ENCODE measurements at regions not wholly inside any gene's neighbourhood (a gene's known extent, or its start where the extent isn't known, plus 50 kb on each side); places are given as distances from the start of the nearest gene placed in this dataset.
A peak's percentile ranks its signal among the peaks of the same experiment; 100 is the strongest.
"Not testable (repeated sequence)": the region's sequence is repeated elsewhere in the genome, so short reads cannot be mapped to it uniquely, and the experiment has no call there.

GRCh38 chr11:67802623-67803022, 128.2 kb upstream of the ALDH3B2 start:
- H3K9me3 ChIP-seq (ENCODE audit: control insufficient read depth, insufficient read depth, low read length); H3K27me3 ChIP-seq (ENCODE audit: control insufficient read depth, insufficient read depth, low read length); DNase-seq (ENCODE audit: low read depth in 4 of 6, low spot score in 6 of 6); H3K36me3 ChIP-seq (ENCODE audit: control insufficient read depth, insufficient read depth, low read length); H3K27ac ChIP-seq (ENCODE audit: low read depth, low read length); H3K4me3 ChIP-seq (ENCODE audit: low read depth, low read length): not testable (repeated sequence)
- WGBS (ENCODE audit: insufficient coverage): no CpG with 5 or more reads among the region's 4 CpGs
- H3K4me1 ChIP-seq (ENCODE audit: control insufficient read depth, insufficient read depth, low read length): peaks cover 12% of the 10 kb centered on the region

GRCh38 chr11:67801397-67801796, 127.0 kb upstream of the ALDH3B2 start:
- not testable (repeated sequence) for DNase-seq (ENCODE audit: low read depth in 4 of 6, low spot score in 6 of 6); H3K27ac ChIP-seq (ENCODE audit: low read depth, low read length); H3K27me3 ChIP-seq (ENCODE audit: control insufficient read depth, insufficient read depth, low read length); H3K9me3 ChIP-seq (ENCODE audit: control insufficient read depth, insufficient read depth, low read length); H3K36me3 ChIP-seq (ENCODE audit: control insufficient read depth, insufficient read depth, low read length); H3K4me3 ChIP-seq (ENCODE audit: low read depth, low read length)
- WGBS (ENCODE audit: insufficient coverage): 86% methylated on average over 6 of the region's 6 CpGs
- H3K4me1 ChIP-seq (ENCODE audit: control insufficient read depth, insufficient read depth, low read length): peaks cover 11% of the 10 kb centered on the region

- H3K4me1 ChIP-seq (ENCODE audit: control insufficient read depth, insufficient read depth, low read length); H3K27ac ChIP-seq (ENCODE audit: low read depth, low read length); H3K27me3 ChIP-seq (ENCODE audit: control insufficient read depth, insufficient read depth, low read length); H3K9me3 ChIP-seq (ENCODE audit: control insufficient read depth, insufficient read depth, low read length); H3K36me3 ChIP-seq (ENCODE audit: control insufficient read depth, insufficient read depth, low read length); H3K4me3 ChIP-seq (ENCODE audit: low read depth, low read length); DNase-seq (ENCODE audit: low read depth in 4 of 6, low spot score in 6 of 6): not testable (repeated sequence)
- WGBS (ENCODE audit: insufficient coverage): 92% methylated on average over 8 of the region's 11 CpGs
These were observed 126.2 kb upstream of the ALDH3B2 start for GRCh38 chr11:67800591-67800990.

- H3K4me3 ChIP-seq (ENCODE audit: low read depth, low read length); H3K9me3 ChIP-seq (ENCODE audit: control insufficient read depth, insufficient read depth, low read length); H3K27ac ChIP-seq (ENCODE audit: low read depth, low read length); DNase-seq (ENCODE audit: low read depth in 4 of 6, low spot score in 6 of 6); H3K4me1 ChIP-seq (ENCODE audit: control insufficient read depth, insufficient read depth, low read length); H3K36me3 ChIP-seq (ENCODE audit: control insufficient read depth, insufficient read depth, low read length); H3K27me3 ChIP-seq (ENCODE audit: control insufficient read depth, insufficient read depth, low read length): not testable (repeated sequence)
- WGBS (ENCODE audit: insufficient coverage): 21% methylated on average over 3 of the region's 4 CpGs
These were observed 125.4 kb upstream of the ALDH3B2 start for GRCh38 chr11:67799808-67800207.

GRCh38 chr11:67797726-67798521, 123.5 kb upstream of the ALDH3B2 start:
- WGBS (ENCODE audit: insufficient coverage): 93% methylated on average over 13 of the region's 15 CpGs

GRCh38 chr11:67795746-67796145, 121.3 kb upstream of the ALDH3B2 start:
- H3K27me3 ChIP-seq (ENCODE audit: control insufficient read depth, insufficient read depth, low read length): no peaks in the 10 kb centered on the region
- peaks cover 2% of the 10 kb centered on the region for H3K36me3 ChIP-seq (ENCODE audit: control insufficient read depth, insufficient read depth, low read length)
- 96% methylated on average over 12 of the region's 12 CpGs for WGBS (ENCODE audit: insufficient coverage)
- no peak for DNase-seq (ENCODE audit: low read depth in 4 of 6, low spot score in 6 of 6)
- H3K27ac ChIP-seq (ENCODE audit: low read depth, low read length): no peak overlapping the region
- no peak overlapping the region for H3K4me3 ChIP-seq (ENCODE audit: low read depth, low read length)
- no peaks in the 10 kb centered on the region for H3K9me3 ChIP-seq (ENCODE audit: control insufficient read depth, insufficient read depth, low read length)
- H3K4me1 ChIP-seq (ENCODE audit: control insufficient read depth, insufficient read depth, low read length): peaks cover 3% of the 10 kb centered on the region

More at GRCh38 chr11:67797726-67798521, 123.5 kb upstream of the ALDH3B2 start:
- H3K9me3 ChIP-seq (ENCODE audit: control insufficient read depth, insufficient read depth, low read length); H3K4me3 ChIP-seq (ENCODE audit: low read depth, low read length); H3K27ac ChIP-seq (ENCODE audit: low read depth, low read length); H3K27me3 ChIP-seq (ENCODE audit: control insufficient read depth, insufficient read depth, low read length); DNase-seq (ENCODE audit: low read depth in 4 of 6, low spot score in 6 of 6); H3K36me3 ChIP-seq (ENCODE audit: control insufficient read depth, insufficient read depth, low read length); H3K4me1 ChIP-seq (ENCODE audit: control insufficient read depth, insufficient read depth, low read length): not testable (repeated sequence)

GRCh38 chr11:67793750-67794149, 119.3 kb upstream of the ALDH3B2 start:
- not testable (repeated sequence) for H3K27me3 ChIP-seq (ENCODE audit: control insufficient read depth, insufficient read depth, low read length); DNase-seq (ENCODE audit: low read depth in 4 of 6, low spot score in 6 of 6); H3K27ac ChIP-seq (ENCODE audit: low read depth, low read length); H3K4me1 ChIP-seq (ENCODE audit: control insufficient read depth, insufficient read depth, low read length); H3K36me3 ChIP-seq (ENCODE audit: control insufficient read depth, insufficient read depth, low read length); H3K9me3 ChIP-seq (ENCODE audit: control insufficient read depth, insufficient read depth, low read length); H3K4me3 ChIP-seq (ENCODE audit: low read depth, low read length)
- WGBS (ENCODE audit: insufficient coverage): no CpG with 5 or more reads among the region's 8 CpGs

GRCh38 chr11:67792273-67792990, 118.0 kb upstream of the ALDH3B2 start:
- peak in 2 of 6 donors; percentile 47 to 64 for DNase-seq (ENCODE audit: low read depth in 4 of 6, low spot score in 6 of 6)
- H3K36me3 ChIP-seq (ENCODE audit: control insufficient read depth, insufficient read depth, low read length): not testable (repeated sequence)

GRCh38 chr11:67791598-67792170, 117.3 kb upstream of the ALDH3B2 start:
- H3K27ac ChIP-seq (ENCODE audit: low read depth, low read length); H3K4me3 ChIP-seq (ENCODE audit: low read depth, low read length); H3K36me3 ChIP-seq (ENCODE audit: control insufficient read depth, insufficient read depth, low read length); H3K4me1 ChIP-seq (ENCODE audit: control insufficient read depth, insufficient read depth, low read length); H3K9me3 ChIP-seq (ENCODE audit: control insufficient read depth, insufficient read depth, low read length); DNase-seq (ENCODE audit: low read depth in 4 of 6, low spot score in 6 of 6); H3K27me3 ChIP-seq (ENCODE audit: control insufficient read depth, insufficient read depth, low read length): not testable (repeated sequence)
- WGBS (ENCODE audit: insufficient coverage): 50% methylated on average over 10 of the region's 11 CpGs

More at GRCh38 chr11:67792273-67792990, 118.0 kb upstream of the ALDH3B2 start:
- H3K4me1 ChIP-seq (ENCODE audit: control insufficient read depth, insufficient read depth, low read length); H3K9me3 ChIP-seq (ENCODE audit: control insufficient read depth, insufficient read depth, low read length); H3K27me3 ChIP-seq (ENCODE audit: control insufficient read depth, insufficient read depth, low read length); H3K4me3 ChIP-seq (ENCODE audit: low read depth, low read length); H3K27ac ChIP-seq (ENCODE audit: low read depth, low read length): not testable (repeated sequence)
- WGBS (ENCODE audit: insufficient coverage): 14% methylated on average over 17 of the region's 26 CpGs

GRCh38 chr11:67788341-67788695, 113.9 kb upstream of the ALDH3B2 start:
- not testable (repeated sequence) for H3K4me3 ChIP-seq (ENCODE audit: low read depth, low read length); H3K27ac ChIP-seq (ENCODE audit: low read depth, low read length); H3K9me3 ChIP-seq (ENCODE audit: control insufficient read depth, insufficient read depth, low read length); H3K36me3 ChIP-seq (ENCODE audit: control insufficient read depth, insufficient read depth, low read length); H3K27me3 ChIP-seq (ENCODE audit: control insufficient read depth, insufficient read depth, low read length); DNase-seq (ENCODE audit: low read depth in 4 of 6, low spot score in 6 of 6); H3K4me1 ChIP-seq (ENCODE audit: control insufficient read depth, insufficient read depth, low read length)
- WGBS (ENCODE audit: insufficient coverage): 35% methylated on average over 4 of the region's 5 CpGs

All from spinal cord (tissue), 9 donors.